ENCODE measurements at regions not wholly inside any gene's neighbourhood (a gene's known extent, or its start where the extent isn't known, plus 50 kb on each side); places are given as distances from the start of the nearest gene placed in this dataset.
"Not testable (repeated sequence)": the region's sequence is repeated elsewhere in the genome, so short reads cannot be mapped to it uniquely, and the experiment has no call there.

- DNase-seq (ENCODE audit: low read depth in 1 of 2, low spot score in 1 of 2) = no peak
- in situ Hi-C loops (cut with HindIII; ENCODE audit: low pct_unique_long_range_greater_than_20kb, low sequenced_read_pairs) = no loop called here
- no peak for TF ChIP-seq JUND (IDR thresholded peaks at IDR 0.05; ENCODE audit: low read depth)
These were observed 218.1 kb upstream of the GJE1 start for GRCh38 chr6:141914646-141915045.

- in situ Hi-C loops (cut with HindIII; ENCODE audit: low pct_unique_long_range_greater_than_20kb, low sequenced_read_pairs) = no loop called here
- no peak for DNase-seq (ENCODE audit: low read depth in 1 of 2, low spot score in 1 of 2)
- no peak for TF ChIP-seq JUND (IDR thresholded peaks at IDR 0.05; ENCODE audit: low read depth)
These were observed 226.1 kb upstream of the GJE1 start for GRCh38 chr6:141906569-141907080.

GRCh38 chr6:141890661-141891060 lies 242.1 kb upstream of the GJE1 start:
- DNase-seq (ENCODE audit: low read depth in 1 of 2, low spot score in 1 of 2) = no peak
- TF ChIP-seq JUND (IDR thresholded peaks at IDR 0.05; ENCODE audit: low read depth) = no peak
- in situ Hi-C loops (cut with HindIII; ENCODE audit: low pct_unique_long_range_greater_than_20kb, low sequenced_read_pairs) = no loop called here

- TF ChIP-seq JUND (IDR thresholded peaks at IDR 0.05; ENCODE audit: low read depth) = no peak
- DNase-seq (ENCODE audit: low read depth in 1 of 2, low spot score in 1 of 2) = no peak
- in situ Hi-C loops (cut with HindIII; ENCODE audit: low pct_unique_long_range_greater_than_20kb, low sequenced_read_pairs) = no loop called here
These were observed 247.9 kb upstream of the GJE1 start for GRCh38 chr6:141884850-141885249.

- no peak for TF ChIP-seq JUND (IDR thresholded peaks at IDR 0.05; ENCODE audit: low read depth)
- in situ Hi-C loops (cut with HindIII; ENCODE audit: low pct_unique_long_range_greater_than_20kb, low sequenced_read_pairs) = no loop called here
- no peak for DNase-seq (ENCODE audit: low read depth in 1 of 2, low spot score in 1 of 2)
These were observed 254.0 kb upstream of the GJE1 start for GRCh38 chr6:141878686-141879085.

- TF ChIP-seq JUND (IDR thresholded peaks at IDR 0.05; ENCODE audit: low read depth) = no peak
- no peak for DNase-seq (ENCODE audit: low read depth in 1 of 2, low spot score in 1 of 2)
- in situ Hi-C loops (cut with HindIII; ENCODE audit: low pct_unique_long_range_greater_than_20kb, low sequenced_read_pairs) = no loop called here
These were observed 255.3 kb upstream of the GJE1 start for GRCh38 chr6:141877275-141877983.

- no peak for DNase-seq (ENCODE audit: low read depth in 1 of 2, low spot score in 1 of 2)
- in situ Hi-C loops (cut with HindIII; ENCODE audit: low pct_unique_long_range_greater_than_20kb, low sequenced_read_pairs) = no loop called here
- TF ChIP-seq JUND (IDR thresholded peaks at IDR 0.05; ENCODE audit: low read depth) = no peak
These were observed 257.7 kb upstream of the GJE1 start for GRCh38 chr6:141874930-141875602.

- in situ Hi-C loops (cut with HindIII; ENCODE audit: low pct_unique_long_range_greater_than_20kb, low sequenced_read_pairs); DNase-seq (ENCODE audit: low read depth in 1 of 2, low spot score in 1 of 2): not testable (repeated sequence)
These were observed 263.2 kb upstream of the GJE1 start for GRCh38 chr6:141869509-141869908.

- TF ChIP-seq JUND (IDR thresholded peaks at IDR 0.05; ENCODE audit: low read depth) = no peak
- in situ Hi-C loops (cut with HindIII; ENCODE audit: low pct_unique_long_range_greater_than_20kb, low sequenced_read_pairs) = no loop called here
These were observed 265.0 kb upstream of the GJE1 start for GRCh38 chr6:141867767-141868166.

GRCh38 chr6:141866731-141867497 lies 265.8 kb upstream of the GJE1 start:
- no peak for TF ChIP-seq JUND (IDR thresholded peaks at IDR 0.05; ENCODE audit: low read depth)
- no peak for DNase-seq (ENCODE audit: low read depth in 1 of 2, low spot score in 1 of 2)
- in situ Hi-C loops (cut with HindIII; ENCODE audit: low pct_unique_long_range_greater_than_20kb, low sequenced_read_pairs) = no loop called here

More at GRCh38 chr6:141867767-141868166, 265.0 kb upstream of the GJE1 start:
- DNase-seq (ENCODE audit: low read depth in 1 of 2, low spot score in 1 of 2) = no peak

- TF ChIP-seq JUND (IDR thresholded peaks at IDR 0.05; ENCODE audit: low read depth) = no peak
- no peak for DNase-seq (ENCODE audit: low read depth in 1 of 2, low spot score in 1 of 2)
- in situ Hi-C loops (cut with HindIII; ENCODE audit: low pct_unique_long_range_greater_than_20kb, low sequenced_read_pairs) = no loop called here
These were observed 281.7 kb upstream of the GJE1 start for GRCh38 chr6:141851063-141851462.

- no peak for TF ChIP-seq JUND (IDR thresholded peaks at IDR 0.05; ENCODE audit: low read depth)
- DNase-seq (ENCODE audit: low read depth in 1 of 2, low spot score in 1 of 2) = no peak
- in situ Hi-C loops (cut with HindIII; ENCODE audit: low pct_unique_long_range_greater_than_20kb, low sequenced_read_pairs) = no loop called here
These were observed 284.5 kb upstream of the GJE1 start for GRCh38 chr6:141848029-141848890.

Measured in T47D (cell line).